ENCODE measurements at regions not wholly inside any gene's neighbourhood (a gene's known extent, or its start where the extent isn't known, plus 50 kb on each side); places are given as distances from the start of the nearest gene placed in this dataset.

DNA sequence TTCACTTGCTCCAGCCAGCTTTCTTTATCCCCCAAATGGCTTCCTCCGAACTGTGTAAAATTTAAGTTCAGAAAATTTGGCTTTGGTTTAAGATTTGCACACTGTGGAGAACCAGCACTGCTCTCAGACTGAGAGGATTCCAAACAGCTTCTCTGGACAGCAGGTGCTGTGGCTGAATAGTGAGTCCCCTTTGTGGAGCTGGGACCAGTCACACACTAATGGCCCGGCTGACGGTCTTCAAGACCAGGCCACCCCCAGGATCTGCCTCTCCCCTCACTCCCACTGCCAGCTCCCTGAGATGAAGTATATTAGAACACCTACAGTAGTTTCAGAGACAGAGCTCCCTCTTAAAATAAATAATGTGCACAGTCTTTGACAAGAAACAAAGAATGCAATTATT, 267.3 kb downstream of the BCAT1 start:
- TF ChIP-seq, protein P1, sequence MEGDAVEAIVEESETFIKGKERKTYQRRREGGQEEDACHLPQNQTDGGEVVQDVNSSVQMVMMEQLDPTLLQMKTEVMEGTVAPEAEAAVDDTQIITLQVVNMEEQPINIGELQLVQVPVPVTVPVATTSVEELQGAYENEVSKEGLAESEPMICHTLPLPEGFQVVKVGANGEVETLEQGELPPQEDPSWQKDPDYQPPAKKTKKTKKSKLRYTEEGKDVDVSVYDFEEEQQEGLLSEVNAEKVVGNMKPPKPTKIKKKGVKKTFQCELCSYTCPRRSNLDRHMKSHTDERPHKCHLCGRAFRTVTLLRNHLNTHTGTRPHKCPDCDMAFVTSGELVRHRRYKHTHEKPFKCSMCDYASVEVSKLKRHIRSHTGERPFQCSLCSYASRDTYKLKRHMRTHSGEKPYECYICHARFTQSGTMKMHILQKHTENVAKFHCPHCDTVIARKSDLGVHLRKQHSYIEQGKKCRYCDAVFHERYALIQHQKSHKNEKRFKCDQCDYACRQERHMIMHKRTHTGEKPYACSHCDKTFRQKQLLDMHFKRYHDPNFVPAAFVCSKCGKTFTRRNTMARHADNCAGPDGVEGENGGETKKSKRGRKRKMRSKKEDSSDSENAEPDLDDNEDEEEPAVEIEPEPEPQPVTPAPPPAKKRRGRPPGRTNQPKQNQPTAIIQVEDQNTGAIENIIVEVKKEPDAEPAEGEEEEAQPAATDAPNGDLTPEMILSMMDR (IDR thresholded peaks at IDR 0.05) = no peak
- no peak for TF ChIP-seq POLR2A (IDR thresholded peaks at IDR 0.05)
- TF ChIP-seq POLR2AphosphoS5 (IDR thresholded peaks at IDR 0.05) = no peak

All from stomach (tissue), 4 donors.